ENCODE measurements at regions not wholly inside any gene's neighbourhood (a gene's known extent, or its start where the extent isn't known, plus 50 kb on each side); places are given as distances from the start of the nearest gene placed in this dataset.

DNA sequence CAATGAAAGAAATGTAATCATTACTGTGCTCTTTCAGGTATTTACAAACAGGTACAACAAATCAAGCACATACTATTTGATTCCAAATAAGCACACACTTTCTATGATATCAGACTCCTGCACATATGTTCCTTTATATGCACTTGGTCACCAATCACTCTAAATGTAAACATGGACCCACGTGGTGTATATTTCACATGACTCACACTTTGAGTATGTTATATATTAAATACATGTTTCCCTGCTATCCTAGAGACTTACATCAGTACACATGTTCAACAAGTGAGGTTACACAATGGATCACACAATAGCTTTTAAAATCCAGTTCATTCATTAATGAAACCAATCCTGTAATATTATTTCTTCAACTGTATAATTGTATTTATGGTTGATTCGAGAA lies 683.5 kb downstream of the NR2F2 start:
- H3K9ac ChIP-seq (ENCODE audit: low read depth, low read length) = no peak overlapping the region
- H3K36me3 ChIP-seq (ENCODE audit: insufficient read depth, low read length) = no peaks in the 10 kb centered on the region
- H3K27ac ChIP-seq (ENCODE audit: low read depth, low read length) = no peak overlapping the region
- peaks cover 4% of the 10 kb centered on the region; the same call in 1 of the 2 replicates for H3K9me3 ChIP-seq (ENCODE audit: insufficient read depth, low read depth, low read length)
- no peak overlapping the region for H3K4me3 ChIP-seq (ENCODE audit: low read length)
- peaks cover 6% of the 10 kb centered on the region; the same call in 1 of the 2 replicates for H3K4me1 ChIP-seq (ENCODE audit: insufficient read depth, low read length)
- WGBS = 92% methylated on average over 1 of the region's 2 CpGs
- peaks cover 22% of the 10 kb centered on the region for H3K27me3 ChIP-seq (ENCODE audit: insufficient read depth, low read length)

DNA sequence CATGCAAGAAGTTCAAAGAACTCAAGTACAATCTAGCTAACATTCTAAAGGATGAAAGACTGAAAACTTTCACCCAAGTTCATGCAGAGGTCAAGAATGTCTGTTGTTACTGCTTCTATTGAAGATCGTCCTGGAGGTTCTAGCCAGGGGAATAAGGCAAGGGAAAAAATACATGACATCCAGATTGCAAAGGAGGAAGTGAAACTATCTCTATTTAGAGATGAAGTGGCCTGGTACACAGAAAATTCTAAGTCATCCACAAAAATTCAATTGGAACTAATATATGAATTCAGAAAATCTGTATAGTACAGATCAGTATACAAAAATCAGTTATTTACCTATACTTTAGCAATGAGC lies 693.0 kb downstream of the NR2F2 start:
- Histone ChIP-seq H3K4me3 (ENCODE audit: low read length) (no peak overlapping the region), H3K4me1 (ENCODE audit: insufficient read depth, low read length) (no peaks in the 10 kb centered on the region), H3K27ac (ENCODE audit: low read depth, low read length) (no peak overlapping the region), H3K27me3 (ENCODE audit: insufficient read depth, low read length) (no peaks in the 10 kb centered on the region), H3K36me3 (ENCODE audit: insufficient read depth, low read length) (no peaks in the 10 kb centered on the region), H3K9me3 (ENCODE audit: insufficient read depth, low read depth, low read length) (no peaks in the 10 kb centered on the region), H3K9ac (ENCODE audit: low read depth, low read length) (no peak overlapping the region)
- 47% methylated on average over 1 of the region's 1 CpG for WGBS

DNA sequence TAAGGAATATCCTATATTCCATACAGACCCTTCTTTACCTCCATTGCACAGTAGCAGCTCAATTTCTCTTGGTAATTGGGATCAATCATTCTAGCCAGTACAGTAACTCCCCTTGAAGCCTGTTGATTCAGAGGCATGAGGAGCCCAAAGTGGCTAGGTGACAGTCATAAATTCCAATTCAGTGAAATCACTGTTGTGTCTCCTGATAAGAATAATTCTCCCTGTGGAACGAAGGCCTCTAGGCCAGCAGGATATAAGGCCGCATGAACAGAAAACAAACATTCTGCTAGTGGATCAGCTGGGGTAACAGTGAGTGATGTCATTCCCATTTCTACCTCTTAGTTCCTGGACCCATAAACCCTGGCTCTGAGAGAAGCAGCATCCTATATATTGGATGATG lies 696.3 kb downstream of the NR2F2 start:
- Histone ChIP-seq H3K4me3 (ENCODE audit: low read length) (no peak overlapping the region), H3K27me3 (ENCODE audit: insufficient read depth, low read length) (no peaks in the 10 kb centered on the region), H3K27ac (ENCODE audit: low read depth, low read length) (no peak overlapping the region)

DNA sequence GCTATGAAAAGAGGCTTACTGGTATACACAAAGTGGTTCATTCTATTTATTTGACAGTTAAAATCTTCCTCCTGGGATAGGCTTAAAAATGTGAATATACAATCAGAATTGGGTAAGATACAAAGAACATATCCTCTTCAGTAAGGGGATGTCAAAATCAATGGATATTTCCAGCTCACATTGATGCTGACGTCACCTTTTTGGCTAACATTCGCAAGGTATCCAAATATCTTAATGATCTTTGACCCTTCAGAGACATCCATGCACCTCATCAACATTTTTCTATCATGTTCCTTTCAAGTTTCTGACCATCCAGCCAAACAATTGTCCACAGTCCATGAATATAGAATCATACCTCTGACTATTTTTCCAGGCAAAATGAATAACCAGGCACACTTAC lies 697.3 kb downstream of the NR2F2 start:
- no peaks in the 10 kb centered on the region for H3K27me3 ChIP-seq (ENCODE audit: insufficient read depth, low read length)
- H3K4me3 ChIP-seq (ENCODE audit: low read length) = no peak overlapping the region
- 91% methylated on average over 2 of the region's 2 CpGs for WGBS
- H3K36me3 ChIP-seq (ENCODE audit: insufficient read depth, low read length) = no peaks in the 10 kb centered on the region
- H3K4me1 ChIP-seq (ENCODE audit: insufficient read depth, low read length) = no peaks in the 10 kb centered on the region
- H3K27ac ChIP-seq (ENCODE audit: low read depth, low read length) = no peak overlapping the region
- H3K9me3 ChIP-seq (ENCODE audit: insufficient read depth, low read depth, low read length) = peaks cover 5% of the 10 kb centered on the region; the same call in 1 of the 2 replicates
- no peak overlapping the region for H3K9ac ChIP-seq (ENCODE audit: low read depth, low read length)

More for the DNA sequence above, 696.3 kb downstream of the NR2F2 start:
- WGBS = 74% methylated on average over 2 of the region's 2 CpGs
- Histone ChIP-seq H3K9ac (ENCODE audit: low read depth, low read length) (no peak overlapping the region), H3K36me3 (ENCODE audit: insufficient read depth, low read length) (no peaks in the 10 kb centered on the region), H3K9me3 (ENCODE audit: insufficient read depth, low read depth, low read length) (peaks cover 5% of the 10 kb centered on the region; the same call in 1 of the 2 replicates), H3K4me1 (ENCODE audit: insufficient read depth, low read length) (no peaks in the 10 kb centered on the region)

DNA sequence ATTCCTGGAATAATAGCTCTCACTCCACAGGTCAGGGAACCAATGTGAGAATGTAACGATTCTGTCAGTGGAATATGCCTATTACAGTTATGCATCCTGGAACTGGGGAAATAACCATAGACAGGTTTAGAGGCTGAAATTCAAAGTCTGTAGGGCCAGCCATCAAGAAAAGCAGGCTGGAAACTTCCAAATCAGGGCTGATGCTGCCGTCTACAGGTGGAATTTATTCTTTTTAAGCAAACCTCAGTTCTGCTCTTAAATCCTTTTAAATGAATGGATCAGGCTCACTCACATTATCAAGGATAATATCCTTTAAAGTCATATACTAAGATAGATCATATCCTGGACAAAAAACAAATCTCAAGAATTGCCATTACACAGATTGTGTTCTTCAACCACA lies 699.8 kb downstream of the NR2F2 start:
- WGBS = 92% methylated on average over 2 of the region's 2 CpGs
- no peaks in the 10 kb centered on the region for H3K4me1 ChIP-seq (ENCODE audit: insufficient read depth, low read length)
- no peak overlapping the region for H3K27ac ChIP-seq (ENCODE audit: low read depth, low read length)
- H3K9me3 ChIP-seq (ENCODE audit: insufficient read depth, low read depth, low read length) = peaks cover 5% of the 10 kb centered on the region; the same call in 1 of the 2 replicates
- H3K36me3 ChIP-seq (ENCODE audit: insufficient read depth, low read length) = no peaks in the 10 kb centered on the region
- no peak overlapping the region for H3K9ac ChIP-seq (ENCODE audit: low read depth, low read length)
- H3K27me3 ChIP-seq (ENCODE audit: insufficient read depth, low read length) = no peaks in the 10 kb centered on the region
- no peak overlapping the region for H3K4me3 ChIP-seq (ENCODE audit: low read length)

DNA sequence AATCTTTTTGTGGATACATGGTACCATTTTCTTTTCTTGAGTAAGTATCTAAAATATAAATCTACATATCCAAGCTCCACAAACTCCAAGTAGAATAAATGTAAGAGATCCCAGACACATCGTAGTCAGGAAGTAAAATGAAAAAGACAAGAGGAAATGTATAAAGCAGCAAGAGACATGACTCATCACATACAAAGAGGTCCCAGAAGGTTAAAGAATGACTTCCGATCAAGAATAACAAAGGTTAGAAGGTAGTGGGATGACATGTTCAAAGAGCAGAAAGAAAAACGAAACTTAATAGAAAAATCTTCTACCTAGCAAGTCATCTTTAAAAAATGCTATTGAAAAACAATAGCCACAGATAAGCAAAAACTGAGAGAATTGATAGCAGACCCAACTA lies 705.8 kb downstream of the NR2F2 start:
- Histone ChIP-seq H3K4me1 (ENCODE audit: insufficient read depth, low read length) (peaks cover 8% of the 10 kb centered on the region), H3K9ac (ENCODE audit: low read depth, low read length) (no peak overlapping the region), H3K27me3 (ENCODE audit: insufficient read depth, low read length) (no peaks in the 10 kb centered on the region), H3K4me3 (ENCODE audit: low read length) (no peak overlapping the region), H3K27ac (ENCODE audit: low read depth, low read length) (no peak overlapping the region), H3K9me3 (ENCODE audit: insufficient read depth, low read depth, low read length) (peaks cover 2% of the 10 kb centered on the region; the same call in 1 of the 2 replicates), H3K36me3 (ENCODE audit: insufficient read depth, low read length) (no peaks in the 10 kb centered on the region)
- WGBS = 67% methylated on average over 1 of the region's 3 CpGs

DNA sequence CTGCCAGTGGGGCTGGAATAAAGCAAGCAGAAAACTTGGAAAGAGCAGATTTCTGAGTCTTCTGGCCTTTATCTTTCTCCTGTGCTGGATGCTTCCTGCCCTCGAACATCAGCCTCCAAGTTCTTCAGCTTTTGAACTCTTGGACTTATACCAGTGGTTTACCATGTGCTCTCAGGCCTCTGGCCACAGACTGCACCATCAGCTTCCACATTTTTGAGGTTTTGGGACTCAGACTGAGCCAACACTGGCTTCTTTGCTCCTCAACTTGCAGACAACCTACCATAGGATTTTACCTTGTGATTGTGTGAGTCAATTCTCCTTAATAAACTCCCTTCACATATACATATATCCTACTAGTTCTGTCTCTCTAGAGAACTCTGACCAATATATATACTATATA lies 706.6 kb downstream of the NR2F2 start:
- H3K4me3 ChIP-seq (ENCODE audit: low read length) = no peak overlapping the region
- H3K9me3 ChIP-seq (ENCODE audit: insufficient read depth, low read depth, low read length) = 0 out of 2 replicates have a peak, but pooled peaks cover 2% of the 10 kb centered on the region
- H3K36me3 ChIP-seq (ENCODE audit: insufficient read depth, low read length) = no peaks in the 10 kb centered on the region
- H3K27me3 ChIP-seq (ENCODE audit: insufficient read depth, low read length) = no peaks in the 10 kb centered on the region
- peaks cover 8% of the 10 kb centered on the region for H3K4me1 ChIP-seq (ENCODE audit: insufficient read depth, low read length)
- H3K27ac ChIP-seq (ENCODE audit: low read depth, low read length) = no peak overlapping the region
- H3K9ac ChIP-seq (ENCODE audit: low read depth, low read length) = no peak overlapping the region
- WGBS = 82% methylated on average over 1 of the region's 1 CpG

DNA sequence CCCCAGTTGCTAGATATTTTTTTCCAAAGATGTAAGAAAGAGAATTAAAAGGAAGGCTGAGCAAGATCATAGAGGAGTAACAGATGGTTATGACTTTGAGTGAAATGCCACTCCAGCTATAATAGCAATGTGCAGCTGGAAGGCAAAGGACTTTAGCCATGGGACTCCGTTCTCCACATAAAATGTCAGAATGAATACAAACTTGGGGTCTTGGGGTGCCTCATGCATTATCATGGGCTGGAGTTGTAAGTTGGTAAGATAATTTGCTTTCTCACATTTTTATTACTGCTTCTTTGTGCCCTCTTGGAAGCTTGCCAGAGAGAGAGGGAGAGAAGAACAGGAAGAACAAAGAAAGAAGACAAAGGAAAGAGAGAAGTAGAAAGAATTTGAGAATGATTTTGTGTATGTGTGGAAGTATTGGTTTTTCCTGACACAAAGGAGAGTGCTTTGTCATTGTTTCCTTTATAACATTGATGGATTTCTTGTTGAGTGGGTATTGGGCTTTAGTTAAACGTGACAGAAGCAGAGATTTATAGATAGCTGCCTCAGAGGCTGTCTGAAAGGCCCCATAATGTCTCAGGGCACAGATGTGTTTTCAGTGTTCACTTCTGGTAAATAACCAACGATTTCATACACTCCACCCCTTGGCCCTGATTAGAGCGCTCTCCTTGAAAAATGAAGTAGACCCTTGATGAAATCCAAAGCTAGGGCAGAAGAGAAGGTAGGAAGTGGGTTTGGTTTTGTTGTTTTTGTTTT lies 715.3 kb downstream of the NR2F2 start:
- H3K27ac ChIP-seq (ENCODE audit: low read depth, low read length) = no peak overlapping the region
- no peaks in the 10 kb centered on the region for H3K4me1 ChIP-seq (ENCODE audit: insufficient read depth, low read length)
- H3K4me3 ChIP-seq (ENCODE audit: low read length) = no peak overlapping the region
- H3K27me3 ChIP-seq (ENCODE audit: insufficient read depth, low read length) = no peaks in the 10 kb centered on the region
- no peak overlapping the region for H3K9ac ChIP-seq (ENCODE audit: low read depth, low read length)
- H3K36me3 ChIP-seq (ENCODE audit: insufficient read depth, low read length) = no peaks in the 10 kb centered on the region
- H3K9me3 ChIP-seq (ENCODE audit: insufficient read depth, low read depth, low read length) = no peaks in the 10 kb centered on the region
- 84% methylated on average over 4 of the region's 4 CpGs for WGBS

DNA sequence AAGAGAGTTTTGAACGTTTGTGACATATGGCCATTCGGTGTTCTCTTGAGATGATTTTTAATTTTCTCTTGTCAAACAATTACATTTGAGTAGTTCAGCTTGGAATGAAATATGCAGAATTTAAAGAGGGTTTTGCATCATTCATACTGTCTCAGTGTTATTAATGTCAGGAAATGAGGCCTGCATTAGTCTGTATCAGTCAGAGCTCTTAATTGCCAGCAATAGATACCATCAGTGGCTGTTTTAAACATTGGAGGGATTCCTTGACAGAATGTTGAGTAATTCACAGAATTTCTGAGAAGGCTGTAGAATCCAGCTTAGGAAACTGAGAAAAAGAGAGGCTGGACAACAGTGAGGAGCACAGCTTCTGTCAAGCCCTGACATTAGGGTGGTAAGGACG lies 722.0 kb downstream of the NR2F2 start:
- WGBS = 97% methylated on average over 3 of the region's 3 CpGs
- H3K4me3 ChIP-seq (ENCODE audit: low read length) = no peak overlapping the region
- no peak overlapping the region for H3K27ac ChIP-seq (ENCODE audit: low read depth, low read length)
- H3K9ac ChIP-seq (ENCODE audit: low read depth, low read length) = no peak overlapping the region
- H3K9me3 ChIP-seq (ENCODE audit: insufficient read depth, low read depth, low read length) = no peaks in the 10 kb centered on the region
- no peaks in the 10 kb centered on the region for H3K4me1 ChIP-seq (ENCODE audit: insufficient read depth, low read length)
- no peaks in the 10 kb centered on the region for H3K27me3 ChIP-seq (ENCODE audit: insufficient read depth, low read length)
- no peaks in the 10 kb centered on the region for H3K36me3 ChIP-seq (ENCODE audit: insufficient read depth, low read length)

DNA sequence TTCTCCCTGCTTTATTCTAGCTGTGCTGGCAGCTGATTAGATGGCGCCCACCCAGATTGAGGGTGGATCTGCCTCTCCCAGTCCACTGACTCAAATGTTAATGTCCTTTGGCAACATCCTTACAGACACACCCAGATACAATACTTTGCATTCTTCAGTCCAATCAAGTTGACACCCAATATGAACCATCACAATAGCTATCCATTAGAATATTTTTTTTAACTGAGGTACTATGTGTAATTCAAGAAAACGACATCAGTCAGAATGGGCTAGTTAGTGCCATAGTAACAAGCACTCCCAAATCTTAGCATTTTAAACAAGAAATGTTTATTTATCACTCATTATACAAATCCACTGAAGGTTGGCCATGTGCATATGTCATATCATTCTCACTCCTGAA lies 723.1 kb downstream of the NR2F2 start:
- Histone ChIP-seq H3K4me3 (ENCODE audit: low read length) (no peak overlapping the region), H3K9ac (ENCODE audit: low read depth, low read length) (no peak overlapping the region), H3K27me3 (ENCODE audit: insufficient read depth, low read length) (no peaks in the 10 kb centered on the region), H3K9me3 (ENCODE audit: insufficient read depth, low read depth, low read length) (no peaks in the 10 kb centered on the region), H3K36me3 (ENCODE audit: insufficient read depth, low read length) (no peaks in the 10 kb centered on the region), H3K27ac (ENCODE audit: low read depth, low read length) (no peak overlapping the region), H3K4me1 (ENCODE audit: insufficient read depth, low read length) (no peaks in the 10 kb centered on the region)
- 53% methylated on average over 2 of the region's 2 CpGs for WGBS

DNA sequence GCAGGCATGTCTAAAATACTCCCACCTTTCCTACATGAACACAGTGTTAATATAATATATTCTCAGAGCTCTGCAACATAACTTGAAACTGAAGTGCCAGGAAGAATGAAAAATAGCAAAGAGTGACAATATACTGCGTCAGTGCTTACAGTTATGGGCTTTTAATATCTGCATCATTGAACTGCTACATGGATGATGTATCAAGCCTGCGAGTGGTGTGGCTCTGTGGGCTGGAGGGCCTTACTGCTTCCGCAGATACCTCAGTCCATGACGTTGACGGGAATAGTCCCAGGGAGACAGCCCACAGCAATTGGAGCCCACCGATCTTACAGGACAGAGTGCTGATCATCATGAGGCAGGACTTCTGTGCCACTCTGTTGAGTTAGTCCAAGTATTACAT lies 727.0 kb downstream of the NR2F2 start:
- no peak overlapping the region for H3K4me3 ChIP-seq (ENCODE audit: low read length)
- no peak overlapping the region for H3K9ac ChIP-seq (ENCODE audit: low read depth, low read length)
- H3K36me3 ChIP-seq (ENCODE audit: insufficient read depth, low read length) = no peaks in the 10 kb centered on the region
- H3K4me1 ChIP-seq (ENCODE audit: insufficient read depth, low read length) = peaks cover 34% of the 10 kb centered on the region
- no peak overlapping the region for H3K27ac ChIP-seq (ENCODE audit: low read depth, low read length)
- WGBS = 95% methylated on average over 6 of the region's 6 CpGs
- no peaks in the 10 kb centered on the region for H3K9me3 ChIP-seq (ENCODE audit: insufficient read depth, low read depth, low read length)
- no peaks in the 10 kb centered on the region for H3K27me3 ChIP-seq (ENCODE audit: insufficient read depth, low read length)

DNA sequence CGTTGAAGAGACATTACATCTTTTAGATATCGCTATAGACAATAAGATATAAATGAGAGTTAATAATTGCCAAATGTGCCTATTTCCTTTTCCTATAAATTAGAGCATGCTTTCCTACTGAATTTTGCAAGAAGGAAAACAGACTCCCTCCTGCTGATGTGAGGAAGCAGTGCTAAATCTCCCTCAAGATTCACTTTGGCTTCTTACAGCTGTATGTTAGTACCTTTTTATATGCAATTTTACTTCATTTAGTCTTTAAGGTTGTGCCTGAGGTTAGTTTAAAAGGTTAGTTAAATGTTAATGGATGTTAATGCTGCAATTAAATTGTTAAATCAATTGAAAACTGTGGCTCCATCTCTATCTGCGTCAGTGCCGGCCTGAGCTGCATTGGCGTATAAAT lies 728.8 kb downstream of the NR2F2 start:
- Histone ChIP-seq H3K4me1 (ENCODE audit: insufficient read depth, low read length) (peaks cover 34% of the 10 kb centered on the region), H3K9me3 (ENCODE audit: insufficient read depth, low read depth, low read length) (no peaks in the 10 kb centered on the region), H3K27ac (ENCODE audit: low read depth, low read length) (no peak overlapping the region), H3K9ac (ENCODE audit: low read depth, low read length) (no peak overlapping the region), H3K36me3 (ENCODE audit: insufficient read depth, low read length) (no peaks in the 10 kb centered on the region), H3K4me3 (ENCODE audit: low read length) (no peak overlapping the region), H3K27me3 (ENCODE audit: insufficient read depth, low read length) (no peaks in the 10 kb centered on the region)
- WGBS = 49% methylated on average over 4 of the region's 5 CpGs

Measured in HUES64 (cell line).